ENCODE measurements at regions not wholly inside any gene's neighbourhood (a gene's known extent, or its start where the extent isn't known, plus 50 kb on each side); places are given as distances from the start of the nearest gene placed in this dataset.

GRCh38 chr2:128867936-128868636, 549.4 kb upstream of the HS6ST1 start:
- TF ChIP-seq CTCF (IDR thresholded peaks at IDR 0.05 in 4 of 5, conservative IDR thresholded peaks at IDR 0.05 in 1 of 5), result no peak
- no peak for TF ChIP-seq POLR2A (IDR thresholded peaks at IDR 0.05)
